Stimulated activated CD8-positive, alpha-beta memory T cell treated with anti-CD3 and anti-CD28 coated beads, Interleukin-2, amount 100 ng/mL, for 1 hour (primary cell): ENCODE measurements at regions not wholly inside any gene's neighbourhood (a gene's known extent, or its start where the extent isn't known, plus 50 kb on each side); places are given as distances from the start of the nearest gene placed in this dataset.
"Not testable (repeated sequence)": the region's sequence is repeated elsewhere in the genome, so short reads cannot be mapped to it uniquely, and the experiment has no call there.

Experiments
- DNase-seq, 2 donors: peaks; one replicate each; pipeline ENCODE4 v3.0.0-alpha.2; 2020; ENCODE audit warnings: low read depth in 2 of 2

GRCh38 chr20:52438326-52438963, 246.9 kb upstream of the ZFP64 start:
- DNase-seq = no peak

- DNase-seq = no peak
These were observed 242.9 kb upstream of the ZFP64 start for GRCh38 chr20:52434453-52434852.

GRCh38 chr20:52434041-52434425, 242.5 kb upstream of the ZFP64 start:
- DNase-seq = no peak

- no peak for DNase-seq
These were observed 241.9 kb upstream of the ZFP64 start for GRCh38 chr20:52433326-52434040.

- no peak for DNase-seq
These were observed 241.2 kb upstream of the ZFP64 start for GRCh38 chr20:52432740-52433139.

GRCh38 chr20:52429029-52429428, 237.4 kb upstream of the ZFP64 start:
- DNase-seq = no peak

GRCh38 chr20:52427960-52428359, 236.4 kb upstream of the ZFP64 start:
- DNase-seq = no peak

GRCh38 chr20:52426856-52427255, 235.3 kb upstream of the ZFP64 start:
- no peak for DNase-seq

- no peak for DNase-seq
These were observed 234.1 kb upstream of the ZFP64 start for GRCh38 chr20:52425701-52426100.

GRCh38 chr20:52425253-52425652, 233.7 kb upstream of the ZFP64 start:
- no peak for DNase-seq

GRCh38 chr20:52424357-52424942, 232.9 kb upstream of the ZFP64 start:
- not testable (repeated sequence) for DNase-seq

- DNase-seq = not testable (repeated sequence)
These were observed 232.1 kb upstream of the ZFP64 start for GRCh38 chr20:52423536-52424140.

GRCh38 chr20:52422574-52423336, 231.2 kb upstream of the ZFP64 start:
- DNase-seq = no peak

GRCh38 chr20:52420805-52421204, 229.2 kb upstream of the ZFP64 start:
- no peak for DNase-seq

- DNase-seq = no peak
These were observed 227.6 kb upstream of the ZFP64 start for GRCh38 chr20:52419205-52419604.

- DNase-seq = no peak
These were observed 225.4 kb upstream of the ZFP64 start for GRCh38 chr20:52416953-52417352.

GRCh38 chr20:52411611-52412010, 220.0 kb upstream of the ZFP64 start:
- DNase-seq = no peak

- no peak for DNase-seq
These were observed 219.2 kb upstream of the ZFP64 start for GRCh38 chr20:52410731-52411234.

GRCh38 chr20:52410182-52410647, 218.6 kb upstream of the ZFP64 start:
- peak in 1 of 2 donors; percentile 13 for DNase-seq

GRCh38 chr20:52405986-52406385, 214.4 kb upstream of the ZFP64 start:
- DNase-seq = no peak

GRCh38 chr20:52405417-52405816, 213.8 kb upstream of the ZFP64 start:
- DNase-seq = no peak

GRCh38 chr20:52404671-52405070, 213.1 kb upstream of the ZFP64 start:
- DNase-seq = no peak
